UCSD-AML1 (cell line): ENCODE measurements at regions not wholly inside any gene's neighbourhood (a gene's known extent, or its start where the extent isn't known, plus 50 kb on each side); places are given as distances from the start of the nearest gene placed in this dataset.
"Not testable (repeated sequence)": the region's sequence is repeated elsewhere in the genome, so short reads cannot be mapped to it uniquely, and the experiment has no call there.

Source experiments
- DNase-seq: peaks from one replicate; lab custom pipeline; 2025; ENCODE audit not compliant: unreplicated experiment; lab: John Stamatoyannopoulos, UW

DNA sequence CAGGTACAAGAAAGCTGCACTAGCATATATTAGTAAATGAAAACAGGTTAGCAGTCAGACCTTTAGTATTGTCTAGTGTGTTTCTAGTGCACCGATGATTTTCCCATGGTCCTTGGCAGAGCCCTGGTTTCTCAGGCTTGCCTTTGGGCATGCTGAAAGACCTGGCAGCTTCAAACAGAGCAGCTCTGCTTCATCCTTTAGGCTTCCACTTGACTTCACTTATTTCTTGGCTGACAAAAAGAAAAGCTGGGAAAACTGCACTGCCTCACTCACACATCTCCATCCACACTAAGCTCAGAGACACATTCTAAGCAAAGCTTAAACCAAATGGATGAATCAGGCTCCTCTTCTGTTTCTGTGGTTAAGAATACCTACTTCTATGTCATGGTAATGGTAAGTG lies 374.8 kb upstream of the PDZRN3 start:
- DNase-seq, result no peak

DNA sequence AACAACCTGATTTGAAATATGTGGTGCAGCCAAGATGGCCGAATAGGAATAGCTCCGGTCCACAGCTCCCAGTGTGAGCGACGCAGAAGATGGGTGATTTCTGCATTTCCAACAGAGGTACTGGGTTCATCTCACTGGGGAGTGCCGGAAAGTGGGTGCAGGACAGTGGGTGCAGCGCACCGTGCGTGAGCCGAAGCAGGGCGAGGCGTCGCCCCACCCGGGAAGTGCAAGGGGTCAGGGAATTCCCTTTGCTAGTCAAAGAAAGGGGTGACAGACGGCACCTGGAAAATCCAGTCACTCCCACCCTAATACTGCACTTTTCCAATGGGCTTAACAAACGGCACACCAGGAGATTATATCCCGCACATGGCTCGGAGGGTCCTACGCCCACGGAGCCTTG lies 365.9 kb upstream of the PDZRN3 start:
- DNase-seq, result not testable (repeated sequence)

DNA sequence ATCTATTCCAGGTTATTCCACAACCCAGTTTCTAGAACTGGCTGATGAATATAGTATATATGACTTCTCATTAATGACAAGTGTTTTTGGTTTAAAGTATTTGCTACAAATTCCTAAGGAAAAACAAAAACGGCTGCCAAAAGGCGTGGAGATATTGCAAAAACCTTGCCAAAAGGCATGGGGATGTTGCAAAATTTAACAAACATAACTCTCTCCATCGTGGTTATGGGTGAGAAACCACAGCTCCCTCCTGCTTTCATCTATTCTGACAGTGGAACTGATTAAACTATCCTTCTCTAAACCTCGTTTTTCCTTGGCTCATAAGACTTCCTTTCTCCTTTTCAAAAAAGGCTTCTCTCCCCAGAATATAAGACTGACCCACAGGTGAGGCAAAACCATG lies 342.0 kb upstream of the PDZRN3 start:
- DNase-seq, result no peak

- no peak for DNase-seq
These were observed 340.1 kb upstream of the PDZRN3 start for GRCh38 chr3:73964818-73965217.

GRCh38 chr3:73955494-73956070 lies 330.8 kb upstream of the PDZRN3 start:
- DNase-seq, result no peak

- no peak for DNase-seq
These were observed 329.8 kb upstream of the PDZRN3 start for GRCh38 chr3:73954506-73954905.

GRCh38 chr3:73952781-73953180 lies 328.0 kb upstream of the PDZRN3 start:
- DNase-seq, result no peak

DNA sequence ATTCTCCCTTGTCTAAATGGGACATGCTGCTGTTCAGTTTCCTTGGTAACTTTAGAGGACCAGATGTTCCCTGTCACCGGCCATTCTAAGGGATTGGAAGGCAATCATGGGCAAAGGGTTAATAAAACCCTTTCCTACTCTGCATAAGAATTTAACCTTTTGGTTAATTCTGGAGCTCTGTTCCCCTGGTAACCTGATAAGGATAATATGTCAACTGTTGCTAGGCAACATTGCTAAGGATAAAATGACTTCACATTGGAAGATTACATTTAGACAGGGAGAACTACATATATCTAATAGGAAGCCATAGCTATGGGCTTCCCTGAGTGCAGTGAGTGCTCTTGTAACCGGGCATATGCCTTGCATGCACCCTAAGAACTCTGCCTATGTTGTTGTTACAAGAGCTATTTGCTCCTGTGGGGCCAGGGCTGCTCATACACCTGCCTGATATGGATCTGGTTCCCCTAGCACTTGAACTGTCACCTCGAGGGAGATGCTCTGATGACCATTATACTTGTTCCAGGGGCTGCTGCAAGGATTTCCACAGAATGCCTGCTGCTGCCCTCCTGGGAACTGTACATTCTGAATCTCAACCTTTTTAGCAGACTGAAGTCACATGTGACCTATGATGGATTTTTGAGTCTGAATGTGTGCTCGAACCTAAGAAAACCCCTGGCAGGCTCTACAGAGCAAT lies 326.3 kb upstream of the PDZRN3 start:
- DNase-seq, result no peak

- no peak for DNase-seq
These were observed 320.8 kb upstream of the PDZRN3 start for GRCh38 chr3:73945541-73945940.

DNA sequence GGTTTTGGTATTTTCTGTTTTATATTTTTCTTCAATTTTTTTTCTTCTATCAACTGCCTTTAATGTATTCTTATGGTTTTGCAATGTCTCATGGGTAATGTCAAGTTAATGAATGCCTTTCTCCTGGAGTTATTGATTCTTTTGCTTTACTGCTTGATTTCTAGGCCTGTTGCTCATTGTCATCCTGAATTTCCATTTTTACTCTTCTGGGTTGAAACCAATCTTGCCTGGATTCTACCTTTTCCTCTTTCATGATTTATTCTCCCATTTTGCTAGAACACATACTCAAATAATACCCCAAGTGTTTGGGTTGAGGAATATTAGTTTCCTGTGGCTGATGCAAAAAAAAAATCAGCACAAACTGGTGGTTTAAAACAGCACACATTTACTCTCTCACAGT lies 315.2 kb upstream of the PDZRN3 start:
- DNase-seq, result no peak

DNA sequence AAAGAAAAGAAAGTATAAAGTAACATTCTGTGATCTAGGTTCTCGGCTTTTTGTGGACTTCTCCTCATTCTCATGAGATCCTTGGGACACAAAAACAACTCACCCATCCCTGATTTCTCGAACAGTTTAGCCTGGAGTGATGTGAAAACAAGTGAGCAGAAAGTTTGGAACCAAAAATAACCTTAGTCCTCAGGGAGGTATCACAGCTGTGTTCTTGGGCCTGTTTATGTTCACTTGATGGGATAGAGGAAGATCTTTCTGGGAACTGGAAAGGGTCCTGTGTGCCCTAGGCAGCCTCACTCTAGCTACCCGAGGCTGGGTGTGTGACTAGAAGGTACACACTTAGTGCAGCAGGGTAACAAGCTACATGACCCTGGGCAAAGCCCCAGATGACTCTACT lies 308.8 kb upstream of the PDZRN3 start:
- no peak for DNase-seq

DNA sequence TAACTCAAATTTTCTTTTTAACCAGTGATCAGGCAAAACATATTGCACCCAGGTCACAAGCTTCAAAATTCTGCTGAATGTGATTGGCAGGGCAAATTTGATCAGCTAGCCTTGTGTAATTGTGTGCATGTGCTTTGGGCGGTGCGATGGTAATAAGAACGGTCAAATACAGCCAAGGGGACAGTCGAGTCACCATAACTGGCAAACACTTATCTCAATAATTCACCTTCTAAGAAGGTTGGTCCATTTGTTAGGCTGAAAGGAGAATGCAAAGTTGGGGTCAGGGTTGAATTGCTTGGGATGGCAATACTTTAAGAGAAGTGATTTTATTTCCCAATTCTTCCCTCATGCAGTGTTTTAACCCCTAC lies 302.4 kb upstream of the PDZRN3 start:
- DNase-seq, result no peak

- DNase-seq, result no peak
These were observed 301.8 kb upstream of the PDZRN3 start for GRCh38 chr3:73926360-73927202.

GRCh38 chr3:73925011-73925410 lies 300.3 kb upstream of the PDZRN3 start:
- no peak for DNase-seq

- DNase-seq, result no peak
These were observed 299.3 kb upstream of the PDZRN3 start for GRCh38 chr3:73924048-73924447.

DNA sequence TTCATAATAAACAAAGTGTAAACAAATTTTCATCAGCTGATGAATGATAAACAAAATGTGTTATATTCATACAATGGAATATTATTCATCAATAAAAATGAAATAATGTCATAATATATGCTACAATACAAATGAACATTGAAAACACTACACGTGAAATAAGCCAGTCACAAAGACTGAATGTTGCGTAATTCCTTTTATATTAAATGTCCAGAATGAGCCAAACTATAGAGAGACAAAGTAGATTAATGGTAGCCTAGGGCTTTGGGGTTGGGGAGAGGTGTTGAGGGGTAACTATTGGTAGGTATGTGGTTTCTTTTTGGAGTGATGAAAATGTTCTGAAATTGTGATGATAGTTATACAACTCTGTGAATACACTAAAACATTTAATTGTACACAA lies 292.9 kb upstream of the PDZRN3 start:
- DNase-seq, result no peak

- DNase-seq, result no peak
These were observed 291.1 kb upstream of the PDZRN3 start for GRCh38 chr3:73915886-73916285.

- no peak for DNase-seq
These were observed 283.5 kb upstream of the PDZRN3 start for GRCh38 chr3:73908218-73908617.

GRCh38 chr3:73901686-73902085 lies 276.9 kb upstream of the PDZRN3 start:
- no peak for DNase-seq

DNA sequence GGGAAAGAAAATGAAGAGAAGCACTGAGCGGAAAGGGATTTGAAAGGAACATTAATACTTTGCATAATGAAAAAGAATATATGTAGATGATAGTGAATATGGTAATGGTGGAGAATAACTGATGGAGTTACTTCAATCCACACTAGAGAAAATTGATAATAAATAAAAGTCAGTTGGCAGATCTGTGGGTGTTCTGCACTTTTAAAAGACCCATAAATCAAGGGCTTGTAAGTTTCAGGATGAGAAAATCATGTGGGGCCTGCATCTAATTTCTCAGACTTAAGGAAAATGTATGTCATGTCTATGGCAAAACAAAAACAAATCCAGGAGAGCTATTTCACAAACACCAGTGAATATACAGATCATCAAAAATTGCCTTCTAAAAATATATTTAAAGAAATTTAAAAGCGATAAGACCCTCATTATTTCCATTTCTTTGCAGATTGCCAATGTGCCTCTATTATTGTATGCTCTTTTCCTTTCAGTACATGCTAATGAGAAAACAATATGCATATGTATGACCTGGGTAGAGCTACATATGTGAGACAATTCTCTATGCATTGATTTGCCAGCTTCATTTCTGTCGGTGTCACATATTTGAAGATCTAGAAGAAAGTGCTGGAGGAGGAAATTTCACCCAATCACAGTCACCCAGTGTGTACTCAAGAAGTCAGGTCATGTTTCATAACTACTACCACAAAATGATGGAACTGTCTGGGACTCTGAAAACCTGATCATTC lies 269.9 kb upstream of the PDZRN3 start:
- DNase-seq, result no peak

DNA sequence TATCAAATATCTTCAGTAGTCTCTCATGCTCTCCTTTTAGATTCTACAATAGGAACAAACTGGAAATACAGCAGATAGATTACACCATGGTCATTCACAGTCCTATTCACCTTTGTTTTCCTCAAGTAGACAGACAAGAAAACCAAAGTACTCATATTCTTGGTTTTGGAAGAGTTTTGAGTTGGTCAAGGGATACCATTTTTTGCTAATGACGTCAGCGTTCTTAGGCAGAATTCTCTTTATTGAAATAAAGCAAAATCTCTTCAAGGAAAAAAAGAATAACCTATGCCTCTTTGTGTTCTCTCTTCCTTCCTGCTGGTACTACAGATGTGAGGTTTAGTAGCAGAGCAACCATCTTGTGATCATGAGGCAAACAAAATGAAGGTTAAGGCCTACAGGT lies 268.3 kb upstream of the PDZRN3 start:
- DNase-seq, result no peak

- DNase-seq, result no peak
These were observed 261.1 kb upstream of the PDZRN3 start for GRCh38 chr3:73885862-73886261.
